HepG2 (cell line): ENCODE measurements at regions not wholly inside any gene's neighbourhood (a gene's known extent, or its start where the extent isn't known, plus 50 kb on each side); places are given as distances from the start of the nearest gene placed in this dataset.

ENCODE experiments used
- ARID5B ChIP-seq: IDR thresholded peaks from 2 replicates; pipeline ENCODE4 v1.4.0; 2020; ENCODE audit warnings: mild to moderate bottlenecking, missing genetic modification reagents
- DNMT1 ChIP-seq: sonication (generic); formaldehyde crosslinking; IDR thresholded peaks from 2 replicates; pipeline ENCODE4 v1.5.1; 2020; ENCODE audit warnings: mild to moderate bottlenecking, missing genetic modification reagents
- EP300 ChIP-seq, 3 experiments: sonication (generic) in 1 of 3; formaldehyde crosslinking in 1 of 3; IDR thresholded peaks; 2 replicates each; pipeline versions ENCODE4 v1.5.1 to v1.6.1; 2011 to 2020; ENCODE audit warnings: low read depth in 2 of 3, low read length in 2 of 3, borderline replicate concordance in 1 of 3, improper control_type of control experiment in 1 of 3, mild to moderate bottlenecking in 1 of 3, missing genetic modification reagents in 1 of 3, moderate library complexity in 1 of 3
- FOXK2 ChIP-seq: fragments of 450-650 bp; IDR thresholded peaks from 2 replicates; pipeline ENCODE4 v1.6.1; 2016
- FOXP4 ChIP-seq: sonication (generic); formaldehyde crosslinking; IDR thresholded peaks from 2 replicates; pipeline ENCODE4 v1.4.0; 2020; ENCODE audit warnings: missing genetic modification reagents
- GFI1 ChIP-seq: sonication (generic); formaldehyde crosslinking; IDR thresholded peaks from 2 replicates; pipeline ENCODE4 v1.5.0; 2020; ENCODE audit warnings: missing genetic modification reagents, mild to moderate bottlenecking, borderline replicate concordance
- HNF1B ChIP-seq: sonication (generic); formaldehyde crosslinking; IDR thresholded peaks from 2 replicates; pipeline ENCODE4 v1.5.1; 2020; ENCODE audit warnings: mild to moderate bottlenecking, moderate library complexity, missing genetic modification reagents
- IKZF1 ChIP-seq: fragments of 450-650 bp; IDR thresholded peaks from 2 replicates; pipeline ENCODE4 v1.7.1; 2016
- MXI1 ChIP-seq: IDR thresholded peaks from 3 replicates; pipeline ENCODE4 v1.6.1; 2012; ENCODE audit warnings: low read depth, low read length, inconsistent platforms, borderline replicate concordance
- NONO ChIP-seq, 2 experiments: fragments of 450-650 bp in 1 of 2; sonication (generic) in 1 of 2; formaldehyde crosslinking in 1 of 2; IDR thresholded peaks in 1 of 2; conservative IDR thresholded peaks in 1 of 2; 2 replicates each; pipeline versions ENCODE4 v1.6.1 to v1.8.0; 2017 to 2022; ENCODE audit warnings: mild to moderate bottlenecking in 1 of 2, missing genetic modification reagents in 1 of 2, moderate library complexity in 1 of 2
- PHF21A ChIP-seq: sonication (generic); formaldehyde crosslinking; IDR thresholded peaks from 2 replicates; pipeline ENCODE4 v1.5.0; 2020; ENCODE audit warnings: mild to moderate bottlenecking, missing genetic modification reagents
- SYNCRIP ChIP-seq: fragments of 200-400 bp; formaldehyde crosslinking; IDR thresholded peaks from 2 replicates; pipeline ENCODE4 v1.6.1; 2018; ENCODE audit warnings: mild to moderate bottlenecking, low read depth, low read length; ENCODE audit not compliant: insufficient read depth
- TAF1 ChIP-seq: sonication (generic); formaldehyde crosslinking; IDR thresholded peaks from 2 replicates; pipeline ENCODE4 v1.4.0; 2020; ENCODE audit warnings: missing genetic modification reagents
- ZBTB21 ChIP-seq: sonication (generic); formaldehyde crosslinking; IDR thresholded peaks from 2 replicates; pipeline ENCODE4 v1.4.0; 2020; ENCODE audit warnings: missing genetic modification reagents
- ZFP36L2 ChIP-seq: sonication (generic); formaldehyde crosslinking; IDR thresholded peaks from 2 replicates; pipeline ENCODE4 v1.4.0; 2020; ENCODE audit warnings: missing genetic modification reagents
- ZGPAT ChIP-seq: IDR thresholded peaks from 2 replicates; pipeline ENCODE4 v1.6.1; 2016; ENCODE audit warnings: mild to moderate bottlenecking
- ZNF234 ChIP-seq: sonication (generic); formaldehyde crosslinking; conservative IDR thresholded peaks from 2 replicates; pipeline ENCODE4 v1.5.1; 2020; ENCODE audit warnings: mild to moderate bottlenecking, missing genetic modification reagents
- ZNF382 ChIP-seq: sonication (generic); formaldehyde crosslinking; IDR thresholded peaks from 2 replicates; pipeline ENCODE4 v1.5.0; 2020; ENCODE audit warnings: missing genetic modification reagents, mild to moderate bottlenecking, borderline replicate concordance
- ZNF543 ChIP-seq: sonication (generic); formaldehyde crosslinking; IDR thresholded peaks from 2 replicates; pipeline ENCODE4 v1.4.0; 2020; ENCODE audit warnings: mild to moderate bottlenecking, missing genetic modification reagents

- TF ChIP-seq ZGPAT (peak; percentile 52), FOXK2 (0 out of 2 replicates have a peak, but pooled peaks have one; percentile 18), ZBTB21 (CRISPR knock-in tag) (peak; percentile 80), EP300 (IDR thresholded peaks at IDR 0.05; ENCODE audit: low read depth in 2 of 2, low read length in 2 of 2) (peak in 1 of 2 experiments; percentile 70; a peak in 2 of 4 replicates), EP300 (CRISPR knock-in tag; IDR thresholded peaks at IDR 0.05; ENCODE audit: borderline replicate concordance) (peak; percentile 73; the same call in 1 of the 2 replicates), ZNF234 (CRISPR knock-in tag) (no peak), PHF21A (CRISPR knock-in tag) (no peak), SYNCRIP (no peak), DNMT1 (CRISPR knock-in tag) (no peak), GFI1 (CRISPR knock-in tag) (peak; percentile 58; the same call in 1 of the 2 replicates), ZNF543 (CRISPR knock-in tag) (no peak), HNF1B (CRISPR knock-in tag) (0 out of 2 replicates have a peak, but pooled peaks have one; percentile 52), ZNF382 (CRISPR knock-in tag) (no peak), ARID5B (CRISPR knock-in tag) (peak; percentile 61), NONO (IDR thresholded peaks at IDR 0.05) (no peak), NONO (CRISPR knock-in tag; conservative IDR thresholded peaks at IDR 0.05) (0 out of 2 replicates have a peak, but pooled peaks have one; percentile 29), FOXP4 (CRISPR knock-in tag) (peak; percentile 73; the same call in 1 of the 2 replicates), TAF1 (CRISPR knock-in tag) (peak; percentile 33; the same call in 1 of the 2 replicates), MXI1 (peak; percentile 17; the same call in 1 of the 3 replicates), IKZF1 (no peak), ZFP36L2 (CRISPR knock-in tag) (no peak)
Measured at GRCh38 chr5:119302916-119303897, 52.6 kb upstream of the TNFAIP8 start (continued).
